NOMO-1 treated with dmso at 0.1 percent for 144 hours (cell line): ENCODE measurements at regions not wholly inside any gene's neighbourhood (a gene's known extent, or its start where the extent isn't known, plus 50 kb on each side); places are given as distances from the start of the nearest gene placed in this dataset.

Experiments used
- DNase-seq: peaks from one replicate; lab custom pipeline; 2025; ENCODE audit not compliant: unreplicated experiment; lab: John Stamatoyannopoulos, UW

- no peak for DNase-seq
These were observed 413.4 kb upstream of the USP15 start for GRCh38 chr12:61846765-61847164.

- no peak for DNase-seq
These were observed 411.3 kb upstream of the USP15 start for GRCh38 chr12:61848893-61849292.

GRCh38 chr12:61853945-61854344, 406.3 kb upstream of the USP15 start:
- DNase-seq: no peak

GRCh38 chr12:61854902-61855301, 405.3 kb upstream of the USP15 start:
- no peak for DNase-seq

- DNase-seq: no peak
These were observed 402.2 kb upstream of the USP15 start for GRCh38 chr12:61857968-61858367.

- DNase-seq: no peak
These were observed 399.8 kb upstream of the USP15 start for GRCh38 chr12:61860451-61860850.

- DNase-seq: no peak
These were observed 397.2 kb upstream of the USP15 start for GRCh38 chr12:61862986-61863385.

- DNase-seq: no peak
These were observed 396.4 kb upstream of the USP15 start for GRCh38 chr12:61863811-61864210.

- no peak for DNase-seq
These were observed 390.4 kb upstream of the USP15 start for GRCh38 chr12:61869796-61870195.

GRCh38 chr12:61870658-61871484, 389.3 kb upstream of the USP15 start:
- peak; percentile 49 for DNase-seq

GRCh38 chr12:61871485-61871810, 388.8 kb upstream of the USP15 start:
- DNase-seq: no peak

- DNase-seq: no peak
These were observed 381.0 kb upstream of the USP15 start for GRCh38 chr12:61879229-61879628.

GRCh38 chr12:61880186-61880585, 380.0 kb upstream of the USP15 start:
- no peak for DNase-seq

- DNase-seq: no peak
These were observed 368.6 kb upstream of the USP15 start for GRCh38 chr12:61891632-61892031.

- DNase-seq: no peak
These were observed 366.0 kb upstream of the USP15 start for GRCh38 chr12:61894168-61894567.

GRCh38 chr12:61896436-61896835, 363.8 kb upstream of the USP15 start:
- DNase-seq: no peak

GRCh38 chr12:61902403-61902802, 357.8 kb upstream of the USP15 start:
- DNase-seq: no peak

GRCh38 chr12:61911113-61911512, 349.1 kb upstream of the USP15 start:
- no peak for DNase-seq

GRCh38 chr12:61915420-61915819, 344.8 kb upstream of the USP15 start:
- no peak for DNase-seq

GRCh38 chr12:61916831-61917230, 343.4 kb upstream of the USP15 start:
- DNase-seq: no peak

GRCh38 chr12:61919686-61920085, 340.5 kb upstream of the USP15 start:
- no peak for DNase-seq

GRCh38 chr12:61920230-61920629, 340.0 kb upstream of the USP15 start:
- DNase-seq: no peak

- DNase-seq: no peak
These were observed 337.1 kb upstream of the USP15 start for GRCh38 chr12:61923152-61923551.
